ENCODE measurements at regions not wholly inside any gene's neighbourhood (a gene's known extent, or its start where the extent isn't known, plus 50 kb on each side); places are given as distances from the start of the nearest gene placed in this dataset.

- TF ChIP-seq TRAFD1 (CRISPR knock-in tag; IDR thresholded peaks at IDR 0.05; ENCODE audit: borderline replicate concordance): peak; percentile 85; the same call in 1 of the 2 replicates
- TF ChIP-seq KDM2A (CRISPR knock-in tag; IDR thresholded peaks at IDR 0.05; ENCODE audit: borderline replicate concordance, low read depth): peak; percentile 69; the same call in 1 of the 2 replicates
- no peak for TF ChIP-seq ATRX (CRISPR knock-in tag; IDR thresholded peaks at IDR 0.05; ENCODE audit: borderline replicate concordance)
- TF ChIP-seq, protein P1, sequence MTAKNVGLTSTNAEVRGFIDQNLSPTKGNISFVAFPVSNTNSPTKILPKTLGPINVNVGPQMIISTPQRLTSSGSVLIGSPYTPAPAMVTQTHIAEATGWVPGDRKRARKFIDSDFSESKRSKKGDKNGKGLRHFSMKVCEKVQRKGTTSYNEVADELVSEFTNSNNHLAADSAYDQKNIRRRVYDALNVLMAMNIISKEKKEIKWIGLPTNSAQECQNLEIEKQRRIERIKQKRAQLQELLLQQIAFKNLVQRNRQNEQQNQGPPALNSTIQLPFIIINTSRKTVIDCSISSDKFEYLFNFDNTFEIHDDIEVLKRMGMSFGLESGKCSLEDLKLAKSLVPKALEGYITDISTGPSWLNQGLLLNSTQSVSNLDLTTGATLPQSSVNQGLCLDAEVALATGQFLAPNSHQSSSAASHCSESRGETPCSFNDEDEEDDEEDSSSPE (CRISPR knock-in tag; IDR thresholded peaks at IDR 0.05): no peak; the same call in 1 of the 2 replicates
- peak; percentile 54; the same call in 1 of the 2 replicates for TF ChIP-seq ZFP41 (CRISPR knock-in tag; IDR thresholded peaks at IDR 0.05; ENCODE audit: borderline replicate concordance)
- TF ChIP-seq MTA1 (CRISPR knock-in tag; IDR thresholded peaks at IDR 0.05; ENCODE audit: borderline replicate concordance): peak; percentile 95
- peak; percentile 82 for TF ChIP-seq NR2F1 (CRISPR knock-in tag; IDR thresholded peaks at IDR 0.05)
- 0 out of 2 replicates have a peak, but pooled peaks have one; percentile 25 for TF ChIP-seq ARHGAP35 (CRISPR knock-in tag; IDR thresholded peaks at IDR 0.05; ENCODE audit: borderline replicate concordance)
- TF ChIP-seq RCOR2 (CRISPR knock-in tag; IDR thresholded peaks at IDR 0.05): peak; percentile 39; the same call in 1 of the 2 replicates
- TF ChIP-seq ZNF781 (CRISPR knock-in tag; IDR thresholded peaks at IDR 0.05; ENCODE audit: borderline replicate concordance, not compliant biosample characterization): peak; percentile 72
- no peak for TF ChIP-seq ZNF224 (CRISPR knock-in tag; IDR thresholded peaks at IDR 0.05)
- TF ChIP-seq, protein P2, sequence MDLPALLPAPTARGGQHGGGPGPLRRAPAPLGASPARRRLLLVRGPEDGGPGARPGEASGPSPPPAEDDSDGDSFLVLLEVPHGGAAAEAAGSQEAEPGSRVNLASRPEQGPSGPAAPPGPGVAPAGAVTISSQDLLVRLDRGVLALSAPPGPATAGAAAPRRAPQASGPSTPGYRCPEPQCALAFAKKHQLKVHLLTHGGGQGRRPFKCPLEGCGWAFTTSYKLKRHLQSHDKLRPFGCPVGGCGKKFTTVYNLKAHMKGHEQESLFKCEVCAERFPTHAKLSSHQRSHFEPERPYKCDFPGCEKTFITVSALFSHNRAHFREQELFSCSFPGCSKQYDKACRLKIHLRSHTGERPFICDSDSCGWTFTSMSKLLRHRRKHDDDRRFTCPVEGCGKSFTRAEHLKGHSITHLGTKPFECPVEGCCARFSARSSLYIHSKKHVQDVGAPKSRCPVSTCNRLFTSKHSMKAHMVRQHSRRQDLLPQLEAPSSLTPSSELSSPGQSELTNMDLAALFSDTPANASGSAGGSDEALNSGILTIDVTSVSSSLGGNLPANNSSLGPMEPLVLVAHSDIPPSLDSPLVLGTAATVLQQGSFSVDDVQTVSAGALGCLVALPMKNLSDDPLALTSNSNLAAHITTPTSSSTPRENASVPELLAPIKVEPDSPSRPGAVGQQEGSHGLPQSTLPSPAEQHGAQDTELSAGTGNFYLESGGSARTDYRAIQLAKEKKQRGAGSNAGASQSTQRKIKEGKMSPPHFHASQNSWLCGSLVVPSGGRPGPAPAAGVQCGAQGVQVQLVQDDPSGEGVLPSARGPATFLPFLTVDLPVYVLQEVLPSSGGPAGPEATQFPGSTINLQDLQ (CRISPR knock-in tag; IDR thresholded peaks at IDR 0.05): no peak
- no peak for TF ChIP-seq ZNF790 (CRISPR knock-in tag; IDR thresholded peaks at IDR 0.05; ENCODE audit: borderline replicate concordance)
- TF ChIP-seq ZFP82 (CRISPR knock-in tag; IDR thresholded peaks at IDR 0.05; ENCODE audit: borderline replicate concordance): no peak; the same call in 1 of the 2 replicates
- TF ChIP-seq DDIT3 (CRISPR knock-in tag; IDR thresholded peaks at IDR 0.05): no peak
- no peak for TF ChIP-seq HNRNPK (IDR thresholded peaks at IDR 0.05; ENCODE audit: low read depth, low read length, poor library complexity, severe bottlenecking)
- TF ChIP-seq ZNF674 (CRISPR knock-in tag; IDR thresholded peaks at IDR 0.05; ENCODE audit: low read depth): no peak
- TF ChIP-seq, protein P3, sequence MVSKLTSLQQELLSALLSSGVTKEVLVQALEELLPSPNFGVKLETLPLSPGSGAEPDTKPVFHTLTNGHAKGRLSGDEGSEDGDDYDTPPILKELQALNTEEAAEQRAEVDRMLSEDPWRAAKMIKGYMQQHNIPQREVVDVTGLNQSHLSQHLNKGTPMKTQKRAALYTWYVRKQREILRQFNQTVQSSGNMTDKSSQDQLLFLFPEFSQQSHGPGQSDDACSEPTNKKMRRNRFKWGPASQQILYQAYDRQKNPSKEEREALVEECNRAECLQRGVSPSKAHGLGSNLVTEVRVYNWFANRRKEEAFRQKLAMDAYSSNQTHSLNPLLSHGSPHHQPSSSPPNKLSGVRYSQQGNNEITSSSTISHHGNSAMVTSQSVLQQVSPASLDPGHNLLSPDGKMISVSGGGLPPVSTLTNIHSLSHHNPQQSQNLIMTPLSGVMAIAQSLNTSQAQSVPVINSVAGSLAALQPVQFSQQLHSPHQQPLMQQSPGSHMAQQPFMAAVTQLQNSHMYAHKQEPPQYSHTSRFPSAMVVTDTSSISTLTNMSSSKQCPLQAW (CRISPR knock-in tag; IDR thresholded peaks at IDR 0.05): peak; percentile 92
- TF ChIP-seq ZBTB37 (CRISPR knock-in tag; IDR thresholded peaks at IDR 0.05): peak; percentile 92
Observed at GRCh38 chr16:85515830-85516397, 97.2 kb upstream of the GSE1 start (continued).
